CD14-positive monocyte (primary cell): ENCODE measurements at regions not wholly inside any gene's neighbourhood (a gene's known extent, or its start where the extent isn't known, plus 50 kb on each side); places are given as distances from the start of the nearest gene placed in this dataset.

Source experiments
- DNase-seq, 3 donors: peaks; one replicate each; pipeline ENCODE4 v3.0.0-alpha.2; 2011 to 2022
- H2AFZ ChIP-seq: 2 replicates; pipeline ENCODE4 v1.6.0; 2012; ENCODE audit warnings: mild to moderate bottlenecking, low read depth, low read length, inconsistent platforms; ENCODE audit not compliant: insufficient read depth, poor library complexity, severe bottlenecking
- H3K27ac ChIP-seq, 2 donors: 1 replicate in 1 of 2; 2 replicates in 1 of 2; pipeline ENCODE4 v1.5.1; 2012 to 2013; ENCODE audit warnings: low read length in 2 of 2, control low read depth in 1 of 2, inconsistent platforms in 1 of 2, low read depth in 1 of 2, mild to moderate bottlenecking in 1 of 2
- H3K27me3 ChIP-seq, 2 donors: one replicate each; pipeline versions ENCODE4 v1.6.0 to v1.6.1; 2011 to 2013; ENCODE audit warnings: low read length in 2 of 2; ENCODE audit not compliant: control insufficient read depth in 2 of 2, insufficient read depth in 2 of 2
- H3K36me3 ChIP-seq, 2 donors: replicated peaks in 1 of 2; 1 replicate in 1 of 2; 2 replicates in 1 of 2; pipeline versions ENCODE4 v1.5.1 to v1.6.1; 2012 to 2013; ENCODE audit warnings: low read length in 2 of 2, control low read depth in 1 of 2, inconsistent platforms in 1 of 2, mild to moderate bottlenecking in 1 of 2; ENCODE audit not compliant: insufficient read depth in 2 of 2, control insufficient read depth in 1 of 2
- H3K4me1 ChIP-seq, 2 donors: 1 replicate in 1 of 2; 2 replicates in 1 of 2; pipeline versions ENCODE4 v1.5.1 to v1.6.1; 2012 to 2013; ENCODE audit warnings: low read length in 2 of 2, control low read depth in 1 of 2, inconsistent platforms in 1 of 2, mild to moderate bottlenecking in 1 of 2, moderate library complexity in 1 of 2; ENCODE audit not compliant: insufficient read depth in 2 of 2, control insufficient read depth in 1 of 2
- H3K4me2 ChIP-seq: replicated peaks from 2 replicates; pipeline ENCODE3; 2012; ENCODE audit warnings: low read length, moderate library complexity, mild to moderate bottlenecking; ENCODE audit not compliant: poor library complexity, severe bottlenecking; ENCODE audit errors: extremely low read depth
- H3K4me3 ChIP-seq, 3 experiments: fragments of 200-600 bp in 1 of 3; sonication (generic) in 1 of 3; replicated peaks in 1 of 3; 1 replicate in 2 of 3; 2 replicates in 1 of 3; pipeline ENCODE4 v1.5.1; 2011 to 2013; ENCODE audit warnings: low read length in 3 of 3, mild to moderate bottlenecking in 3 of 3, control low read depth in 2 of 3, low read depth in 2 of 3, inconsistent platforms in 1 of 3, moderate library complexity in 1 of 3
- H3K79me2 ChIP-seq: 2 replicates; pipeline ENCODE4 v1.6.0; 2012; ENCODE audit warnings: mild to moderate bottlenecking, control low read depth, inconsistent platforms, low read length, moderate library complexity; ENCODE audit not compliant: insufficient read depth
- H3K9ac ChIP-seq: 2 replicates; pipeline ENCODE4 v1.6.0; 2017; ENCODE audit warnings: low read length, mild to moderate bottlenecking; ENCODE audit not compliant: insufficient read depth, poor library complexity, severe bottlenecking
- H3K9me3 ChIP-seq, 2 donors: replicated peaks in 1 of 2; 1 replicate in 1 of 2; 2 replicates in 1 of 2; pipeline versions ENCODE4 v1.5.1 to v1.6.1; 2012 to 2013; ENCODE audit warnings: low read length in 2 of 2, control low read depth in 1 of 2; ENCODE audit not compliant: control insufficient read depth in 1 of 2, insufficient read depth in 1 of 2
- H4K20me1 ChIP-seq: 2 replicates; pipeline ENCODE4 v1.6.0; 2012; ENCODE audit warnings: mild to moderate bottlenecking, low read length, control low read depth, moderate library complexity; ENCODE audit not compliant: insufficient read depth
- H3K27ac Mint-ChIP-seq, 7 donors: one replicate each; pipeline ENCODE4 v1.8.0; 2020; ENCODE audit warnings: mild to moderate bottlenecking in 7 of 7, mixed read lengths in 7 of 7, moderate library complexity in 6 of 7, inconsistent platforms in 2 of 7
- H3K27me3 Mint-ChIP-seq, 3 donors: one replicate each; pipeline ENCODE4 v1.8.0; 2021 to 2022; ENCODE audit warnings: low read depth in 3 of 3, mild to moderate bottlenecking in 3 of 3, mixed read lengths in 3 of 3, moderate library complexity in 3 of 3, inconsistent platforms in 1 of 3
- H3K36me3 Mint-ChIP-seq, 2 donors: one replicate each; pipeline ENCODE4 v1.8.0; 2020; ENCODE audit warnings: mixed read lengths in 2 of 2, inconsistent platforms in 1 of 2, mild to moderate bottlenecking in 1 of 2
- H3K4me1 Mint-ChIP-seq: one replicate; pipeline ENCODE4 v1.8.0; 2020; ENCODE audit warnings: mild to moderate bottlenecking, mixed read lengths
- H3K4me3 Mint-ChIP-seq, 2 donors: one replicate each; pipeline ENCODE4 v1.8.0; 2020; ENCODE audit warnings: mild to moderate bottlenecking in 2 of 2, mixed read lengths in 2 of 2, moderate library complexity in 1 of 2
- H3K9me3 Mint-ChIP-seq, 7 donors: one replicate each; pipeline ENCODE4 v1.8.0; 2020 to 2022; ENCODE audit warnings: mixed read lengths in 7 of 7, mild to moderate bottlenecking in 6 of 7, moderate library complexity in 6 of 7, inconsistent platforms in 2 of 7
- WGBS: methylation state at CpG from one replicate; pipeline ENCODE4 v1.1.5; 2013; ENCODE audit warnings: missing lambda C conversion rate; ENCODE audit not compliant: insufficient coverage; 5-methylcytosine and 5-hydroxymethylcytosine counted together
- intact Hi-C, 2 donors: fragments of 100-400 bp; cut with micrococcal nuclease; formaldehyde crosslinking; loops; one replicate each; pipeline versions ENCODE4 v1.15.0 to v1.15.1; 2023
- TF ChIP-seq, protein P1 (sequence below): fragments of 200-600 bp; IDR thresholded peaks from one replicate; pipeline ENCODE4 v1.8.0; 2022; ENCODE audit warnings: antibody characterized with exemption, mild to moderate bottlenecking

DNA sequence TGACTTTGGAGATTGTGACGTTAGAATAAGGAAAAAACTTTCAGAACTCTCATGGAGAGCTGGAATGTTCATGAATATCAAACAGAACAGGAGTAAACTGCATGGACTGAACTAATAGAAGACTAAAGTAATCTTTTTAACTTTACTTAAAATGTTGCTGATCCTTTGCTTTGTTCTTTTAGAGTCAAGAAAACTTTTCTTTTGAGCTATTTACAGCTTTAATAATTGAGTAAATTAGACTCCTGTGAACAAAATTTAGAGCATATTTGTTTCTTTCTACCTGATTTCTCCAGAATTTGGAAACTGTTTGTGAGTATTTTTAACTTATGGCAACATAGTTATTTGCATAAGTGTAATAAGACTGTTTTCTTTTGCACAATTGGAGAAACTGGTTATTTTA is 146.3 kb downstream of the CDCA7 start:
- Histone ChIP-seq H3K9ac (no peak overlapping the region), H3K4me2 (no peak overlapping the region), H3K27me3 (no peaks in the 10 kb centered on the region), H2AFZ (no peak overlapping the region), H3K27ac (no peak overlapping the region), H3K36me3 (no peaks in the 10 kb centered on the region), H3K9me3 (peaks cover 0 to 11% of the 10 kb centered on the region in 2 donors), H3K4me3 (no peak overlapping the region), H4K20me1 (no peaks in the 10 kb centered on the region), H3K4me1 (no peaks in the 10 kb centered on the region), H3K79me2 (no peaks in the 10 kb centered on the region)
- Mint-ChIP-seq H3K27ac (no peak overlapping the region), H3K4me3 (no peak overlapping the region), H3K9me3 (peaks cover 5 to 23% (median 12%) of the 10 kb centered on the region in 7 donors), H3K27me3 (peaks cover 0 to 5% (median 2%) of the 10 kb centered on the region in 3 donors), H3K4me1 (no peaks in the 10 kb centered on the region), H3K36me3 (no peaks in the 10 kb centered on the region)
- intact Hi-C loops = no loop called here
- DNase-seq = no peak
- no CpG with 5 or more reads among the region's 1 CpG for WGBS
- TF ChIP-seq, protein P1, sequence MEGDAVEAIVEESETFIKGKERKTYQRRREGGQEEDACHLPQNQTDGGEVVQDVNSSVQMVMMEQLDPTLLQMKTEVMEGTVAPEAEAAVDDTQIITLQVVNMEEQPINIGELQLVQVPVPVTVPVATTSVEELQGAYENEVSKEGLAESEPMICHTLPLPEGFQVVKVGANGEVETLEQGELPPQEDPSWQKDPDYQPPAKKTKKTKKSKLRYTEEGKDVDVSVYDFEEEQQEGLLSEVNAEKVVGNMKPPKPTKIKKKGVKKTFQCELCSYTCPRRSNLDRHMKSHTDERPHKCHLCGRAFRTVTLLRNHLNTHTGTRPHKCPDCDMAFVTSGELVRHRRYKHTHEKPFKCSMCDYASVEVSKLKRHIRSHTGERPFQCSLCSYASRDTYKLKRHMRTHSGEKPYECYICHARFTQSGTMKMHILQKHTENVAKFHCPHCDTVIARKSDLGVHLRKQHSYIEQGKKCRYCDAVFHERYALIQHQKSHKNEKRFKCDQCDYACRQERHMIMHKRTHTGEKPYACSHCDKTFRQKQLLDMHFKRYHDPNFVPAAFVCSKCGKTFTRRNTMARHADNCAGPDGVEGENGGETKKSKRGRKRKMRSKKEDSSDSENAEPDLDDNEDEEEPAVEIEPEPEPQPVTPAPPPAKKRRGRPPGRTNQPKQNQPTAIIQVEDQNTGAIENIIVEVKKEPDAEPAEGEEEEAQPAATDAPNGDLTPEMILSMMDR = no peak

DNA sequence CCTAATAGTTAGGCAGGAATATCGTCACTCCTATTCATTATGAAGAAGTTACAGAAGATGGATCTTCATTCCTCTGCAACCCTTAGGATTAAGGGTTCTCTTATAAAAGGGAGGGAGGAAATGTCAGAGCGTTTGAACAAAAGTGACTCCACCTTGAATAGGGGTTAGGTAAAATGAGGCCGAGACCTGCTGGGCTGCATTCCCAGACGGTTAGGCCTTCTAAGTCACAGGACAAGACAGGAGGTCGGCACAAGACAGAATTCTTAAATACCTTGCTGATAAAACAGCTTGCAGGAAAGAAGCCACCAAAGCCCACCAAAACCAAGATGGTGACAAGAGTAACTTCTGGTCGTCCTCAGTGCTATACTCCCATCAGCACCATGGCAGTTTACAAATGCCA is 147.6 kb downstream of the CDCA7 start:
- WGBS = 87% methylated on average over 5 of the region's 6 CpGs
- no peaks in the 10 kb centered on the region for H3K4me1 ChIP-seq
- no peaks in the 10 kb centered on the region for H3K4me1 Mint-ChIP-seq
- H3K9ac ChIP-seq = no peak overlapping the region
- no peaks in the 10 kb centered on the region for H3K27me3 ChIP-seq
- H3K36me3 ChIP-seq = no peaks in the 10 kb centered on the region
- peaks cover 0 to 5% (median 2%) of the 10 kb centered on the region in 3 donors for H3K27me3 Mint-ChIP-seq
- TF ChIP-seq, protein P1 = no peak
- DNase-seq = no peak
- H3K27ac ChIP-seq = no peak overlapping the region
- H3K79me2 ChIP-seq = no peaks in the 10 kb centered on the region
- H3K9me3 Mint-ChIP-seq = peaks cover 5 to 23% (median 12%) of the 10 kb centered on the region in 7 donors
- H4K20me1 ChIP-seq = no peaks in the 10 kb centered on the region
- peaks cover 0 to 11% of the 10 kb centered on the region in 2 donors for H3K9me3 ChIP-seq
- intact Hi-C loops = no loop called here
- H3K4me2 ChIP-seq = no peak overlapping the region
- H2AFZ ChIP-seq = no peak overlapping the region
- H3K27ac Mint-ChIP-seq = no peak overlapping the region
- no peak overlapping the region for H3K4me3 Mint-ChIP-seq
- H3K4me3 ChIP-seq = no peak overlapping the region
- H3K36me3 Mint-ChIP-seq = no peaks in the 10 kb centered on the region
